AG09309 (cell line): ENCODE measurements at regions not wholly inside any gene's neighbourhood (a gene's known extent, or its start where the extent isn't known, plus 50 kb on each side); places are given as distances from the start of the nearest gene placed in this dataset.

Experiments used
- DNase-seq: peaks from one replicate; pipeline ENCODE4 v3.0.0-alpha.2; 2010; ENCODE audit warnings: low read depth
- H3K4me3 ChIP-seq: 2 replicates; pipeline ENCODE4 v1.5.1; 2011; ENCODE audit warnings: mild to moderate bottlenecking, low read depth, low read length, moderate library complexity; ENCODE audit not compliant: control insufficient read depth
- TF ChIP-seq, protein P1 (sequence below): IDR thresholded peaks from 2 replicates; pipeline ENCODE4 v1.5.1; 2011; ENCODE audit warnings: mild to moderate bottlenecking, low read depth, low read length, inconsistent platforms; ENCODE audit not compliant: insufficient read depth, control insufficient read depth; ENCODE audit errors: missing control alignments

DNA sequence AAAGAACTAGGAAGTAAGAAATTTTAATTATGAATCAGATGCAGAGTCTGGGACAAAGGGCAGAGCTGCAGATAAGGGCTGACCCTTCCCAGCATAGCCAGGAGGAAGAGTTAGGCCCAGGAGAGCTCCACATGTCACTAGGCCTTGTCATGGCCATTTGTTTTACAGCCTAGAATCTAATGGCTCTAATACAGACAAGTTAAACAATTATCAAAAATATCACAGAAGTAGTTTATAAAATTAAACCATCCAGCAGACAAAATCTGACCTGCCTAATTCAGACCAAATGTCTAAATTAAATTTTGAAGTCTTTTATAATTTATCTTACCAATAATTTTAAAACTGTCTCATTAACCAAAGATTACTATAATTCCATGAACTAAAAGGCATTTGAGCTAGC, 1369.5 kb downstream of the CDH11 start:
- no peak overlapping the region for H3K4me3 ChIP-seq

DNA sequence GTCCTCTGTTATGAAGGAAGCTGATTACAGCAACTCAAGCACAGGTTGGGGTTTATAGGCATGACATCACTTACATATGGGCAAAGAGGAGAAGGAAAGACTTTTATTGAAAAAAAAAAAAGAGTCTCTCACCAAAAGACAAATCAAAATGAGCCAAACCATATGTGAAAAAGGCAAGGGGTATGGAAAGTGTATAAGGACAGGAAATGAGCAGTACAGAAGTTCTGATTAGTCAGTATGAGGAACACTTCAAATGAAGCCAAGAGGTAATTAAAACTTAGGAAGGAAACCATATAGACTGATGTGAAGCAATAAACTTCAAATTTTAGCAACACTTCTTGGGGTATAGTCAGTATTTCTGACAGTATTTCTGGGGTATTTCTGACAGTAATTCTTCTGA, 1372.6 kb downstream of the CDH11 start:
- DNase-seq = no peak
- no peak overlapping the region for H3K4me3 ChIP-seq
- TF ChIP-seq, protein P1, sequence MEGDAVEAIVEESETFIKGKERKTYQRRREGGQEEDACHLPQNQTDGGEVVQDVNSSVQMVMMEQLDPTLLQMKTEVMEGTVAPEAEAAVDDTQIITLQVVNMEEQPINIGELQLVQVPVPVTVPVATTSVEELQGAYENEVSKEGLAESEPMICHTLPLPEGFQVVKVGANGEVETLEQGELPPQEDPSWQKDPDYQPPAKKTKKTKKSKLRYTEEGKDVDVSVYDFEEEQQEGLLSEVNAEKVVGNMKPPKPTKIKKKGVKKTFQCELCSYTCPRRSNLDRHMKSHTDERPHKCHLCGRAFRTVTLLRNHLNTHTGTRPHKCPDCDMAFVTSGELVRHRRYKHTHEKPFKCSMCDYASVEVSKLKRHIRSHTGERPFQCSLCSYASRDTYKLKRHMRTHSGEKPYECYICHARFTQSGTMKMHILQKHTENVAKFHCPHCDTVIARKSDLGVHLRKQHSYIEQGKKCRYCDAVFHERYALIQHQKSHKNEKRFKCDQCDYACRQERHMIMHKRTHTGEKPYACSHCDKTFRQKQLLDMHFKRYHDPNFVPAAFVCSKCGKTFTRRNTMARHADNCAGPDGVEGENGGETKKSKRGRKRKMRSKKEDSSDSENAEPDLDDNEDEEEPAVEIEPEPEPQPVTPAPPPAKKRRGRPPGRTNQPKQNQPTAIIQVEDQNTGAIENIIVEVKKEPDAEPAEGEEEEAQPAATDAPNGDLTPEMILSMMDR = no peak

More for the DNA sequence above, 1369.5 kb downstream of the CDH11 start:
- TF ChIP-seq, protein P1 = no peak
- no peak for DNase-seq

DNA sequence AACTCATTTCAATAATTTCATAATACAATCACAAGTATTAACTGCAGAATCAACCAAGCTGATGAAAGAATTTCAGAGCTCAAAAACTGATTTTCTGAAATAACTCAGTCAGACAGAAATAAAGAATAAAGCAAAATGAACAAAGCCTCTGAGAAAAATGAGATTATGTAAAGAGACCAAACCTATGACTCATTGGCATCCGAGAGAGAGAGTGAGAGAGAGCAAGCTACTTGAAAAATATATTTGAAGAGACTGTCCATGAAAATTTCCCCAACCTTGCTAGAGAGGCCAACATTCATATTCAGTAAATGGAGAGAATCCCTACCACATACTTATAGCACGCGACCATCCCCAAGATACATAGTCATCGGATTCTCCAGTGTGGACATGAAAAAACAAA, 1376.4 kb downstream of the CDH11 start:
- no peak for DNase-seq
- TF ChIP-seq, protein P1 = no peak
- H3K4me3 ChIP-seq = no peak overlapping the region

DNA sequence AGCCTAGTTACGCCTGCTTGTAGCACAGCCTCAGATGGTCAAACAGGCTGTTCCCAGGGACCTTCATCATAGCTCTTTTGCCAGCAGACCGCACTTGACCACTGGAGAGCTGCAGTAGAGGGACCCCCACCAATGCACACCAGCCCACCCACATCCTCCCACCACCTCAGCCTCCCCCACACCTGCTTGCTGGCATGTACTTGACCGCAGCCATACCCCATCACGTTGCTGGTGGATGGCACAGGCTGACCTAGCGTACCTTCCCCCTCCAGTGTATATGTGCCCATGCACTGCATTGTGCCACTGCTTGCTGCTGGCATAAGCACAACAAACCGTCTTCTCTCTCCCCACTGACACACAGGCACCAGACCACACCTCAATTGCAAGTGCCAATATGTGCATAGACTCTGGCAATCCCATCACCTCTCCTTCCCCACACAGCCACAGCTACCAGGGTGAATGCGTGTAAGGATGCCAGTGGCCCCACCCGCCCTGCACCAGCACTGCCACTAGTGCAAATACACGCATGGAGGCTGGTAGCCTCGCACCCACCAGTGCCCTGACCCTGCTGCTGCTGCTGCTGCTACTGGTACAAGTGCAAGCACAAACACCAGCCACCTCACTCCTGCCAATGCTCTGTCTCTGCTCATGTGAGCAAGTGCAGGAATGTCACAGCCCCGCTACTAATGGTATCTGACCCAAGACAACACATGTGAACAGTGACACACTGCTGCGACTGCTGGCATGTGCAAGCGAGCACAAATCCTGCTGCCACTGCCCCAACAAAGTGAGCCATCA, 1377.6 kb downstream of the CDH11 start:
- no peak overlapping the region for H3K4me3 ChIP-seq

DNA sequence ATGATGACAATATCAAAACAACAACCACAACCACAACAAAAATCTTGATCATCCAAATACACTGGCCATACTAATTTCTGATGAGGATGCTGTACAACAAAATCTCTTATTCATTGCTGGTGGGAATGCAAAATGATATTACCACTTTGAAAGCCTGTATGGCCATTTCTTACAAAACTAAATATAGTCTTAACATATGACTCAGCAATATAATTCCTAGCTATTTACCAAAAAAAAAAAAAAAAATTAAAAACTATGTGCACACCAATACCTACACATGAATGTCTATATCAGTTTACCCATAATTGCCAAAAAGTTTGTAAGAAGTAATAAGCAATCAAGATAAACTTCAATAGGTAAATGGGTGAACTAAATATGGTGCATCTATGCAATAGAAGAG, 1379.7 kb downstream of the CDH11 start:
- no peak overlapping the region for H3K4me3 ChIP-seq
- TF ChIP-seq, protein P1 = no peak
- no peak for DNase-seq

More for the DNA sequence above, 1377.6 kb downstream of the CDH11 start:
- TF ChIP-seq, protein P1 = no peak
- no peak for DNase-seq

DNA sequence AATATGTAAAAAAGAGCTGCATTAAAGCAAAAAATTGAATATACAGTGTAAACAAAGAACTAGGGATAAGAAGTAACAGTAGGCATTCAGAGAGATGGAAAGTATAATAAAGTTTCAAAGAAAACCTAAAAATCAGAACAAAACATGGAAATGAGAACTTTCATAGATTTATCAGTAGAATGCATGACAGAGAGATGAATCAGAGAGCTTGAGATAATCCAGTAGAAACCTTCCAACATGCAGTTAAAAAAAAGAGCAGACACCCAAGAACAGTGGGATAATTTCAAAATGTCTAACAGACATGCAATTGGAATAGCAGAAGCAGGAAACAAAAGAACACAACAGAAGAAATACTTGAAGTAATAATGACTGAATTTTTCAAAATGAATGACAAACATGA, 1384.2 kb downstream of the CDH11 start:
- no peak overlapping the region for H3K4me3 ChIP-seq
- TF ChIP-seq, protein P1 = no peak
- DNase-seq = no peak
